K562 (cell line): ENCODE measurements at regions not wholly inside any gene's neighbourhood (a gene's known extent, or its start where the extent isn't known, plus 50 kb on each side); places are given as distances from the start of the nearest gene placed in this dataset.

Experiments used
- ATAC-seq: fragments of 200-7000 bp; cut with Tn5 transposase; 3 replicates; pipeline ENCODE4 v1.9.1; 2020; ENCODE audit warnings: moderate library complexity
- BruUV-seq: library from RNA; stranded (reverse); fragments of 400-500 nt; replicated peaks from 2 replicates; lab custom pipeline; 2021; lab: Mats Ljungman, UMichigan
- CTCF ChIA-PET: fragments of 300-600 bp; formaldehyde crosslinking; extraction: SDS; loops from one replicate; lab custom pipeline; 2021; ENCODE audit warnings: low intra/inter-chr PET ratio; lab: Yijun Ruan, JAX
- POLR2A ChIA-PET: fragments of 300-600, 350-650 bp; sonication (Branson Sonifier 250); formaldehyde crosslinking; extraction: SDS; loops from one replicate; lab custom pipeline; 2021; ENCODE audit warnings: antibody characterized with exemption, inconsistent platforms; lab: Yijun Ruan, JAX
- DNase-seq, 4 experiments: peaks; one replicate each; pipeline versions ENCODE4 v3.0.0 to v3.0.0-alpha.2; 2011 to 2018; ENCODE audit warnings: low spot score in 3 of 4, mixed read lengths in 3 of 4; ENCODE audit errors: extremely low read depth in 1 of 4
- FAIRE-seq: peaks from 2 replicates; lab custom pipeline; 2011; peaks lifted over from hg19 to GRCh38; lab: Jason Lieb, UNC
- H2AFZ ChIP-seq: 2 replicates; pipeline ENCODE4 v1.6.0; 2011; ENCODE audit warnings: low read depth, low read length, control low read depth, inconsistent platforms
- H3K27ac ChIP-seq: fragments of 200-600 bp; 3 replicates; pipeline ENCODE4 v1.8.0; 2011; ENCODE audit warnings: low read depth, mild to moderate bottlenecking, control low read depth, inconsistent platforms, low read length, moderate library complexity, mixed read lengths; ENCODE audit errors: extremely low read depth
- H3K27me3 ChIP-seq, 2 experiments: fragments of 300-600 bp in 1 of 2; 2 replicates in 1 of 2; 3 replicates in 1 of 2; pipeline versions ENCODE4 v1.6.0 to v1.8.0; 2011; ENCODE audit warnings: inconsistent platforms in 2 of 2, low read length in 2 of 2, mild to moderate bottlenecking in 1 of 2, mixed read lengths in 1 of 2, moderate library complexity in 1 of 2; ENCODE audit not compliant: control insufficient read depth in 2 of 2, insufficient read depth in 2 of 2
- H3K36me3 ChIP-seq: fragments of 300-600 bp; 3 replicates; pipeline ENCODE4 v1.8.0; 2011; ENCODE audit warnings: mild to moderate bottlenecking, low read length, inconsistent platforms; ENCODE audit not compliant: control insufficient read depth, insufficient read depth
- H3K4me1 ChIP-seq, 2 experiments: fragments of 200-600 bp in 1 of 2; replicated peaks in 1 of 2; 2 replicates in 1 of 2; 3 replicates in 1 of 2; pipeline versions ENCODE4 v1.5.1 to v1.8.0; 2011; ENCODE audit warnings: inconsistent platforms in 2 of 2, low read length in 2 of 2, mild to moderate bottlenecking in 1 of 2, mixed read lengths in 1 of 2, moderate library complexity in 1 of 2; ENCODE audit not compliant: control insufficient read depth in 2 of 2, insufficient read depth in 2 of 2
- H3K4me2 ChIP-seq: 2 replicates; pipeline ENCODE4 v1.6.1; 2011; ENCODE audit warnings: low read length, control low read depth, inconsistent platforms, mixed read lengths; ENCODE audit not compliant: insufficient read depth
- H3K4me3 ChIP-seq: fragments of 200-600 bp; sonication (generic), shearing (Covaris generic); 2 replicates; pipeline ENCODE4 v1.5.1; 2016; ENCODE audit warnings: control low read depth, inconsistent platforms
- H3K79me2 ChIP-seq: fragments of 200-600 bp; 3 replicates; pipeline ENCODE4 v1.8.0; 2011; ENCODE audit warnings: low read length, inconsistent platforms; ENCODE audit not compliant: control insufficient read depth, insufficient read depth
- H3K9ac ChIP-seq, 2 experiments: 2 replicates each; pipeline versions ENCODE4 v1.6.0 to v1.6.1; 2011; ENCODE audit warnings: low read depth in 2 of 2, low read length in 2 of 2, control low read depth in 1 of 2, inconsistent platforms in 1 of 2, mild to moderate bottlenecking in 1 of 2, mixed read lengths in 1 of 2; ENCODE audit not compliant: insufficient read depth in 1 of 2
- H3K9me1 ChIP-seq: one replicate; pipeline ENCODE4 v1.6.0; 2011; ENCODE audit warnings: inconsistent platforms, mild to moderate bottlenecking, low read length, moderate library complexity; ENCODE audit not compliant: control insufficient read depth, insufficient read depth
- H3K9me3 ChIP-seq: replicated peaks from 2 replicates; pipeline ENCODE4 v1.5.1; 2011; ENCODE audit warnings: low read depth, low read length, inconsistent platforms; ENCODE audit not compliant: control insufficient read depth, insufficient read depth
- H4K20me1 ChIP-seq: replicated peaks from 2 replicates; pipeline ENCODE4 v1.6.1; 2011; ENCODE audit warnings: low read length, inconsistent platforms, mixed read lengths; ENCODE audit not compliant: control insufficient read depth, insufficient read depth
- ARHGAP35 ChIP-seq: fragments of 450-650 bp; IDR thresholded peaks from 2 replicates; pipeline ENCODE4 v1.6.1; 2018; ENCODE audit not compliant: partially characterized antibody
- ARID1B ChIP-seq: fragments of 450-650 bp; IDR thresholded peaks from 2 replicates; pipeline ENCODE4 v1.6.1; 2016; ENCODE audit warnings: antibody characterized with exemption, mild to moderate bottlenecking, inconsistent platforms
- CBFA2T3 ChIP-seq: fragments of 450-650 bp; IDR thresholded peaks from 2 replicates; pipeline ENCODE4 v1.6.1; 2017
- DPF2 ChIP-seq: fragments of 450-650 bp; IDR thresholded peaks from 2 replicates; pipeline ENCODE4 v1.6.1; 2016
- GABPB1 ChIP-seq: sonication (generic); formaldehyde crosslinking; IDR thresholded peaks from 2 replicates; pipeline ENCODE4 v1.8.0; 2022; ENCODE audit warnings: mild to moderate bottlenecking, missing genetic modification reagents
- HDAC2 ChIP-seq: fragments of 450-650 bp; IDR thresholded peaks from 2 replicates; pipeline ENCODE4 v1.6.1; 2016; ENCODE audit warnings: mild to moderate bottlenecking
- HMGN3 ChIP-seq: IDR thresholded peaks from 2 replicates; pipeline ENCODE4 v1.6.1; 2011; ENCODE audit warnings: borderline replicate concordance, low read depth, mild to moderate bottlenecking, mixed read lengths, low read length; ENCODE audit not compliant: insufficient read length; ENCODE audit errors: extremely low read depth
- KDM1A ChIP-seq, 2 experiments: fragments of 450-650 bp; IDR thresholded peaks; 2 replicates each; pipeline ENCODE4 v1.6.1; 2016; ENCODE audit warnings: mild to moderate bottlenecking in 2 of 2
- MTA3 ChIP-seq: fragments of 450-650 bp; formaldehyde crosslinking; IDR thresholded peaks from 2 replicates; pipeline ENCODE4 v1.6.1; 2017; ENCODE audit warnings: mild to moderate bottlenecking, borderline replicate concordance
- NCOA1 ChIP-seq: fragments of 450-650 bp; IDR thresholded peaks from 2 replicates; pipeline ENCODE4 v1.6.1; 2016; ENCODE audit warnings: low read depth
- NELFE ChIP-seq: IDR thresholded peaks from 2 replicates; pipeline ENCODE4 v1.6.1; 2011; ENCODE audit warnings: mild to moderate bottlenecking; ENCODE audit not compliant: insufficient read depth, insufficient read length
- NEUROD1 ChIP-seq: fragments of 150-350 bp; IDR thresholded peaks from 2 replicates; pipeline ENCODE4 v1.6.1; 2014; ENCODE audit warnings: borderline replicate concordance, low read length, low read depth; ENCODE audit not compliant: partially characterized antibody
- NFIC ChIP-seq: fragments of 450-650 bp; IDR thresholded peaks from 2 replicates; pipeline ENCODE4 v1.6.1; 2017; ENCODE audit warnings: mild to moderate bottlenecking, inconsistent platforms
- PCBP1 ChIP-seq: fragments of 200-400 bp; formaldehyde crosslinking; IDR thresholded peaks from 2 replicates; pipeline ENCODE4 v1.6.1; 2018; ENCODE audit warnings: mild to moderate bottlenecking, low read depth, low read length; ENCODE audit not compliant: poor library complexity, severe bottlenecking
- RBM14 ChIP-seq: fragments of 200-400 bp; formaldehyde crosslinking; IDR thresholded peaks from 2 replicates; pipeline ENCODE4 v1.6.1; 2018; ENCODE audit warnings: low read depth, mild to moderate bottlenecking, low read length, moderate library complexity, borderline replicate concordance; ENCODE audit not compliant: insufficient read depth
- RBM15 ChIP-seq: fragments of 200-400 bp; formaldehyde crosslinking; IDR thresholded peaks from 2 replicates; pipeline ENCODE4 v1.6.1; 2018; ENCODE audit warnings: mild to moderate bottlenecking, low read length, moderate library complexity; ENCODE audit not compliant: insufficient read depth
- RCOR1 ChIP-seq, 2 experiments: IDR thresholded peaks; 2 replicates each; pipeline ENCODE4 v1.6.1; 2012; ENCODE audit warnings: low read depth in 2 of 2, low read length in 2 of 2, borderline replicate concordance in 1 of 2, improper control_type of control experiment in 1 of 2
- SAFB2 ChIP-seq: fragments of 200-400 bp; formaldehyde crosslinking; IDR thresholded peaks from 2 replicates; pipeline ENCODE4 v1.6.1; 2018; ENCODE audit warnings: borderline replicate concordance, low read length, low read depth, moderate library complexity; ENCODE audit not compliant: severe bottlenecking
- SMARCA4 ChIP-seq: fragments of 450-650 bp; IDR thresholded peaks from 2 replicates; pipeline ENCODE4 v1.6.1; 2016
- SPI1 ChIP-seq: IDR thresholded peaks from 2 replicates; pipeline ENCODE4 v1.6.1; 2011; ENCODE audit warnings: low read depth, low read length, control low read depth, borderline replicate concordance
- ZNF830 ChIP-seq: fragments of 250-450 bp; sonication (Bioruptor Pico); IDR thresholded peaks from 2 replicates; pipeline ENCODE4 v1.5.0; 2021; ENCODE audit warnings: mild to moderate bottlenecking
- WGBS: fragments of 100-300 bp; shearing (Covaris generic); methylation state at CpG from one replicate; pipeline ENCODE4 v1.1.6; 2016; ENCODE audit warnings: low coverage, mixed read lengths; ENCODE audit not compliant: insufficient coverage; ENCODE audit errors: missing lambda C conversion rate; 5-methylcytosine and 5-hydroxymethylcytosine counted together
- in situ Hi-C: fragments of 300-500 bp; cut with MboI; formaldehyde crosslinking; loops from 4 replicates; pipeline ENCODE4 v1.15.0; 2018; ENCODE audit warnings: inconsistent platforms, mixed read lengths
- intact Hi-C: fragments of 100-400 bp; cut with micrococcal nuclease; formaldehyde crosslinking; loops from 2 replicates; pipeline ENCODE4 v1.14.2; 2022
- TF ChIP-seq, protein P1 (sequence below): fragments of 450-650 bp; IDR thresholded peaks from 2 replicates; pipeline ENCODE4 v1.6.1; 2017; ENCODE audit warnings: antibody characterized with exemption

DNA sequence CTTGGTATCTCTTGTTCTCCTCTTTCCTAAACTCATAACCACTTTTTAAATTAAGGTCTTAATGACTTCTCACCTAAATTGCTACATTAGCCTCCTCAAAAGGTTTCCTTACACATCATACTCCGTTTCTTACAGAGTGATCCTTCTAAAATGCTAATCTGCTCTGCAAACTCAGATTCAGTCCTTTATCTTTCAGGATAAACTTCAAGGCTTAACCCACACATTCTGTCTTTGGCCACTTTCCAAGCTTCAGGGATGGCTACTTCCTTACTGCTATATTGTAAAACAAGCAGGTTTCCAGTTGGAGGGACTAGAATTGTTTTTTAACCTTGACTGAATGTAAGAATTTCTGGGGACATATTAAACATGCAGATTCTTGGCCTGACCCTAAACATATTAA, 105.5 kb upstream of the CHD1 start:
- Histone ChIP-seq H3K9me1 (no peaks in the 10 kb centered on the region), H3K27me3 (no peaks in the 10 kb centered on the region), H3K9me3 (no peaks in the 10 kb centered on the region), H2AFZ (peak overlapping the region; percentile 95; the same call in 1 of the 2 replicates), H3K36me3 (no peaks in the 10 kb centered on the region), H3K27ac (no peak overlapping the region), H3K4me3 (no peak overlapping the region), H3K4me1 (peaks cover 3 to 17% of the 10 kb centered on the region in 2 experiments; a peak in 3 of 5 replicates), H3K9ac (no peak overlapping the region), H4K20me1 (no peaks in the 10 kb centered on the region), H3K79me2 (no peaks in the 10 kb centered on the region), H3K4me2 (no peak overlapping the region)
- FAIRE-seq (no peak), ATAC-seq (peak; percentile 13; the same call in 2 of the 3 replicates), DNase-seq (peak in 2 of 4 experiments; percentile 21 to 65)
- intact Hi-C loops (loop anchor here (5.0 kb wide), 2 partner anchors 107 to 197 kb away; partner anchors contain the start of gene CHD1), in situ Hi-C loops (loop anchor here (5.0 to 25.0 kb wide), 2 partner anchors 132 to 1847 kb away; partner anchors contain the start of gene RIOK2)
- TF ChIP-seq GABPB1 (CRISPR knock-in tag): no peak
- 0 out of 2 replicates have a peak, but pooled peaks have one; percentile 39 for TF ChIP-seq SMARCA4
- TF ChIP-seq SAFB2: no peak
- TF ChIP-seq HDAC2: 0 out of 2 replicates have a peak, but pooled peaks have one; percentile 21
- TF ChIP-seq RBM14: no peak
- peak in 1 of 2 experiments; percentile 78; a peak in 2 of 4 replicates for TF ChIP-seq RCOR1 (IDR thresholded peaks at IDR 0.05; ENCODE audit: borderline replicate concordance in 1 of 2, low read depth in 2 of 2, low read length in 2 of 2)
- no peak for TF ChIP-seq ARHGAP35
- TF ChIP-seq ARID1B: peak; percentile 59; the same call in 1 of the 2 replicates
- TF ChIP-seq NFIC: peak; percentile 88
- no peak for TF ChIP-seq PCBP1
- TF ChIP-seq, protein P1, sequence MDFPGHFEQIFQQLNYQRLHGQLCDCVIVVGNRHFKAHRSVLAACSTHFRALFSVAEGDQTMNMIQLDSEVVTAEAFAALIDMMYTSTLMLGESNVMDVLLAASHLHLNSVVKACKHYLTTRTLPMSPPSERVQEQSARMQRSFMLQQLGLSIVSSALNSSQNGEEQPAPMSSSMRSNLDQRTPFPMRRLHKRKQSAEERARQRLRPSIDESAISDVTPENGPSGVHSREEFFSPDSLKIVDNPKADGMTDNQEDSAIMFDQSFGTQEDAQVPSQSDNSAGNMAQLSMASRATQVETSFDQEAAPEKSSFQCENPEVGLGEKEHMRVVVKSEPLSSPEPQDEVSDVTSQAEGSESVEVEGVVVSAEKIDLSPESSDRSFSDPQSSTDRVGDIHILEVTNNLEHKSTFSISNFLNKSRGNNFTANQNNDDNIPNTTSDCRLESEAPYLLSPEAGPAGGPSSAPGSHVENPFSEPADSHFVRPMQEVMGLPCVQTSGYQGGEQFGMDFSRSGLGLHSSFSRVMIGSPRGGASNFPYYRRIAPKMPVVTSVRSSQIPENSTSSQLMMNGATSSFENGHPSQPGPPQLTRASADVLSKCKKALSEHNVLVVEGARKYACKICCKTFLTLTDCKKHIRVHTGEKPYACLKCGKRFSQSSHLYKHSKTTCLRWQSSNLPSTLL: no peak
- 0 out of 2 replicates have a peak, but pooled peaks have one; percentile 18 for TF ChIP-seq NCOA1
- peak; percentile 44 to 51; a peak in 3 of 4 replicates for TF ChIP-seq KDM1A (IDR thresholded peaks at IDR 0.05)
- no peak for TF ChIP-seq NELFE
- no peak for TF ChIP-seq ZNF830 (CRISPR knock-in tag)
- TF ChIP-seq CBFA2T3: 0 out of 2 replicates have a peak, but pooled peaks have one; percentile 17
- 0 out of 2 replicates have a peak, but pooled peaks have one; percentile 9 for TF ChIP-seq SPI1
- no peak for TF ChIP-seq MTA3
- no peak for TF ChIP-seq NEUROD1
- TF ChIP-seq RBM15: no peak
- no peak for TF ChIP-seq HMGN3
- peak; percentile 48; the same call in 1 of the 2 replicates for TF ChIP-seq DPF2
- no TSS peak for BruUV-seq
- CTCF ChIA-PET: interaction anchor here (4.1 kb wide), 1 partner anchor 128 kb away, joined by 53 read pairs; no protein-coding TSS in a partner anchor
- 0% methylated on average over 1 of the region's 1 CpG for WGBS
- POLR2A ChIA-PET: no interaction called here
